SU-DHL-6 (cell line): ENCODE measurements at regions not wholly inside any gene's neighbourhood (a gene's known extent, or its start where the extent isn't known, plus 50 kb on each side); places are given as distances from the start of the nearest gene placed in this dataset.

Experiments
- H2AFZ ChIP-seq: fragments of 200-600 bp; sonication (generic); 2 replicates; pipeline ENCODE4 v1.6.1; 2014; ENCODE audit warnings: low read depth, mild to moderate bottlenecking, moderate library complexity, mixed read lengths, antibody characterized with exemption, low read length; ENCODE audit not compliant: severe bottlenecking
- H3F3A ChIP-seq: fragments of 200-600 bp; shearing (Covaris generic); 2 replicates; pipeline ENCODE4 v1.6.0; 2016; ENCODE audit warnings: antibody characterized with exemption, mild to moderate bottlenecking; ENCODE audit not compliant: insufficient read depth
- H3K27ac ChIP-seq: fragments of 200-600 bp; sonication (generic); 2 replicates; pipeline ENCODE4 v1.5.1; 2016; ENCODE audit warnings: low read depth, mild to moderate bottlenecking, low read length, moderate library complexity, mixed read lengths
- H3K27me3 ChIP-seq: fragments of 200-600 bp; sonication (generic), shearing (Covaris generic); 2 replicates; pipeline ENCODE4 v1.6.0; 2014; ENCODE audit warnings: mild to moderate bottlenecking, low read length
- H3K36me3 ChIP-seq: fragments of 200-600 bp; sonication (generic); 2 replicates; pipeline ENCODE4 v1.6.1; 2014; ENCODE audit warnings: mild to moderate bottlenecking, low read length, mixed read lengths
- H3K4me2 ChIP-seq: fragments of 300-600, 200-600 bp; shearing (Covaris generic), sonication (generic); 2 replicates; pipeline ENCODE4 v1.6.0; 2014; ENCODE audit warnings: low read length, low read depth, mild to moderate bottlenecking; ENCODE audit not compliant: poor library complexity, severe bottlenecking
- H3K4me3 ChIP-seq: fragments of 200-600 bp; sonication (generic); 2 replicates; pipeline ENCODE4 v1.5.1; 2014; ENCODE audit warnings: antibody characterized with exemption, low read length, mild to moderate bottlenecking, mixed read lengths; ENCODE audit not compliant: insufficient read depth, poor library complexity, severe bottlenecking
- H3K79me2 ChIP-seq: fragments of 200-600 bp; sonication (generic); 2 replicates; pipeline ENCODE4 v1.6.1; 2014; ENCODE audit warnings: mild to moderate bottlenecking, low read length, moderate library complexity; ENCODE audit not compliant: insufficient read depth
- H3K9ac ChIP-seq: fragments of 200-600 bp; sonication (generic); 2 replicates; pipeline ENCODE4 v1.7.0; 2014; ENCODE audit warnings: mild to moderate bottlenecking, low read length
- H3K9me2 ChIP-seq: fragments of 200-600 bp; sonication (generic); replicated peaks from 2 replicates; pipeline ENCODE4 v1.6.1; 2014; ENCODE audit warnings: low read length; ENCODE audit not compliant: insufficient read depth
- H3K9me3 ChIP-seq: fragments of 200-600 bp; sonication (generic); 2 replicates; pipeline ENCODE4 v1.6.1; 2014; ENCODE audit warnings: low read length, mixed read lengths; ENCODE audit not compliant: insufficient read depth
- H4K20me1 ChIP-seq: fragments of 200-600 bp; sonication (generic); 2 replicates; pipeline ENCODE4 v1.6.1; 2014; ENCODE audit warnings: low read depth, mild to moderate bottlenecking, antibody characterized with exemption, low read length, moderate library complexity, mixed read lengths
- EZH2phosphoT487 ChIP-seq: fragments of 200-600 bp; sonication (generic), shearing (Covaris generic); conservative IDR thresholded peaks from 2 replicates; pipeline ENCODE4 v1.6.1; 2018; ENCODE audit warnings: mild to moderate bottlenecking, antibody characterized with exemption, low read length, moderate library complexity, mixed read lengths
- TF ChIP-seq, protein P1 (sequence below): fragments of 200-600 bp; sonication (generic); IDR thresholded peaks from one replicate; pipeline ENCODE4 v1.5.1; 2017; ENCODE audit warnings: antibody characterized with exemption, mild to moderate bottlenecking, low read length, moderate library complexity; ENCODE audit not compliant: insufficient read depth, poor library complexity, severe bottlenecking

DNA sequence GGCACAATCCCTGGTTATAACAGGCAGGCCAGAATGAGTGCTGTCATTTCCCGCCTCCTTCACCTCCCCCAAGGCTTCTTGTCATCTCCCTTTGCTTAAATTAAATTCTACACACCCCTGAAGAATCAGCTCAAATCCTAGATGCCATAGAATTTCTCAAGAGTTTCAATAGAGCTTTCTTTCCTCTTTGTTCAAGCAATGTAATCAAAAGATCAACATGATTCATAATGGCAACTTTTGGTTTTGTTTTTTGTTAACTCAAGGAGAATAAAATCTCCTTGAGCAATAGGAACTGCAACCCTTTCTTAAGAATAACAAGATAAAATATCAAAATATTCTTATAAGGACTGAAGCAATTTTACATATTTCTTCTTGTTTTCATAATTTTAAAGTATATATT, 180.8 kb upstream of the CDK1 start:
- Histone ChIP-seq H3K4me3 (no peak overlapping the region), H3K27ac (no peak overlapping the region), H3K4me2 (no peak overlapping the region), H4K20me1 (no peaks in the 10 kb centered on the region), H3K9ac (no peak overlapping the region), H3F3A (no peaks in the 10 kb centered on the region), H3K79me2 (no peaks in the 10 kb centered on the region), H3K9me3 (0 out of 2 replicates have a peak, but pooled peaks cover 3% of the 10 kb centered on the region), H3K27me3 (no peaks in the 10 kb centered on the region), H3K9me2 (no peaks in the 10 kb centered on the region), H3K36me3 (no peaks in the 10 kb centered on the region), H2AFZ (no peak overlapping the region)
- no peak for TF ChIP-seq EZH2phosphoT487
- TF ChIP-seq, protein P1, sequence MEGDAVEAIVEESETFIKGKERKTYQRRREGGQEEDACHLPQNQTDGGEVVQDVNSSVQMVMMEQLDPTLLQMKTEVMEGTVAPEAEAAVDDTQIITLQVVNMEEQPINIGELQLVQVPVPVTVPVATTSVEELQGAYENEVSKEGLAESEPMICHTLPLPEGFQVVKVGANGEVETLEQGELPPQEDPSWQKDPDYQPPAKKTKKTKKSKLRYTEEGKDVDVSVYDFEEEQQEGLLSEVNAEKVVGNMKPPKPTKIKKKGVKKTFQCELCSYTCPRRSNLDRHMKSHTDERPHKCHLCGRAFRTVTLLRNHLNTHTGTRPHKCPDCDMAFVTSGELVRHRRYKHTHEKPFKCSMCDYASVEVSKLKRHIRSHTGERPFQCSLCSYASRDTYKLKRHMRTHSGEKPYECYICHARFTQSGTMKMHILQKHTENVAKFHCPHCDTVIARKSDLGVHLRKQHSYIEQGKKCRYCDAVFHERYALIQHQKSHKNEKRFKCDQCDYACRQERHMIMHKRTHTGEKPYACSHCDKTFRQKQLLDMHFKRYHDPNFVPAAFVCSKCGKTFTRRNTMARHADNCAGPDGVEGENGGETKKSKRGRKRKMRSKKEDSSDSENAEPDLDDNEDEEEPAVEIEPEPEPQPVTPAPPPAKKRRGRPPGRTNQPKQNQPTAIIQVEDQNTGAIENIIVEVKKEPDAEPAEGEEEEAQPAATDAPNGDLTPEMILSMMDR: no peak

DNA sequence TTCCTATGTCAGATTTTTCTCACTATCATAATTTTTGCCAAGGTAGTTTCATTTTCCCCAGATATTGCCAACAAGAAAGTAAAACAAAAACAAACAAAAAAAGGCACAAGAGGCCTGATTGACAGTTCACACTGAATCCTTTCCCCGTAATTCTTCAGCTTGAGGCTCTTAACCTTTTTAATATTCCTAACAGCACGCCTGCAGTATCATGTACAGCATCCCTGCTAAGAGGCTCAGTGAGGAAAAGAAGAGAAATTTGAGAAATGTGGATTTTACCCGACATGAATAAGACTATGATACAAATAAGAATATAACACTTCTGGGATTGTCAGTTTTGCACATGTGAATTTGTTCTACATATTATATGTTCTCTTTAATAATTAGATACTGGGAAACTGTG, 182.4 kb upstream of the CDK1 start:
- no peaks in the 10 kb centered on the region for H3K79me2 ChIP-seq
- no peak overlapping the region for H3K4me3 ChIP-seq
- no peaks in the 10 kb centered on the region for H3F3A ChIP-seq
- no peak overlapping the region for H3K9ac ChIP-seq
- no peaks in the 10 kb centered on the region for H4K20me1 ChIP-seq
- no peaks in the 10 kb centered on the region for H3K36me3 ChIP-seq
- 0 out of 2 replicates have a peak, but pooled peaks cover 3% of the 10 kb centered on the region for H3K9me3 ChIP-seq
- no peak overlapping the region for H3K4me2 ChIP-seq
- TF ChIP-seq, protein P1: no peak
- no peak for TF ChIP-seq EZH2phosphoT487
- H2AFZ ChIP-seq: no peak overlapping the region
- H3K9me2 ChIP-seq: no peaks in the 10 kb centered on the region
- H3K27ac ChIP-seq: no peak overlapping the region
- H3K27me3 ChIP-seq: no peaks in the 10 kb centered on the region

DNA sequence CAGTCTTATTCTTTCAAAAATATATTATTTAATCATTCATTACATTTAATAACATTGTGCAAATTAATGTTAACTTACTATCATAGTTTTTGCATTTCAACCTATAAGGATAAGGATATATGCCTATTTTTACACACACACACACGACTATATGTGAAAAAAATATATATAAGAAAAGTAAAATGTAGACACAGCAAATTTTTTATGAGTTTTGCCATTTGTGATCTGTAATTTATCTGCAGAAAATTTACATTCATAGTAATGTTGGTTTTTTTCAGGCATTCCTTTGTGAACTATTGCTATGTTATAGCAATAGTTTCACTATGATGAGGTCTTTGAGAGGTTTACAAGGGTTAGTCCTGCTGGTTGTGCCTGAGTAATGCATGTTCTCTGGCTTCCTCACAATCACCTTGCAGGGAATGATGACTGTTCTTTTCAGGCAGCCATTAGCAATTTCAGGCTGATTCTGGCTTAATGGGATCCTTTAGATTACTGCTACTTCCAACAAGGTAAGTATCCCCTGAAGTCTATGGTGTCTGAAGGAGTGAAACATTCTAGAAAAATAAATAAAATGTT, 183.7 kb upstream of the CDK1 start:
- no peaks in the 10 kb centered on the region for H3K9me2 ChIP-seq
- H3K4me3 ChIP-seq: no peak overlapping the region
- no peaks in the 10 kb centered on the region for H3K36me3 ChIP-seq
- no peak overlapping the region for H3K9ac ChIP-seq
- no peak overlapping the region for H2AFZ ChIP-seq
- no peak overlapping the region for H3K4me2 ChIP-seq
- H3K79me2 ChIP-seq: no peaks in the 10 kb centered on the region
- no peaks in the 10 kb centered on the region for H3F3A ChIP-seq
- H3K9me3 ChIP-seq: no peaks in the 10 kb centered on the region
- H4K20me1 ChIP-seq: no peaks in the 10 kb centered on the region
- no peaks in the 10 kb centered on the region for H3K27me3 ChIP-seq
- no peak for TF ChIP-seq EZH2phosphoT487
- TF ChIP-seq, protein P1: no peak
- no peak overlapping the region for H3K27ac ChIP-seq
